ENCODE measurements at regions not wholly inside any gene's neighbourhood (a gene's known extent, or its start where the extent isn't known, plus 50 kb on each side); places are given as distances from the start of the nearest gene placed in this dataset.
"Not testable (repeated sequence)": the region's sequence is repeated elsewhere in the genome, so short reads cannot be mapped to it uniquely, and the experiment has no call there.

DNA sequence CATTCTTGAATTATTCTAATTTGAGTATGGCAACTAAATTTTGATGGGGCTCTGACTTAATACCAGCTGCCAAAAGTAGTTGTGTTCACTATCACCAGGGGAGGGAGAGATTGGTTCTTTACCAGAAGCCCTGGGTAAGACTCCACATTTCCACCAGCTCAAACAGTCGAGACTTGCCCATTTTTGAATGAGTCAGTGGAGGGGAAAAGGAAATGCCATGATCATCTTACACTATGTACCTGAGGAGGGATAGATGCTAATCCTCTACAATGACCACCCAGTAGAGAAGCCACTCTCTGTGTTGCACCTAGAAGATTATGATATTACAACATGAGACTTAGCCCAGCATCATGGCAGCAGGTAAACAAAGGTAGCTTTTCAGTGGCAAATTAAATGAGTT is 77.0 kb upstream of the SGK1 start:
- no peak for DNase-seq (ENCODE audit: low read depth)

DNA sequence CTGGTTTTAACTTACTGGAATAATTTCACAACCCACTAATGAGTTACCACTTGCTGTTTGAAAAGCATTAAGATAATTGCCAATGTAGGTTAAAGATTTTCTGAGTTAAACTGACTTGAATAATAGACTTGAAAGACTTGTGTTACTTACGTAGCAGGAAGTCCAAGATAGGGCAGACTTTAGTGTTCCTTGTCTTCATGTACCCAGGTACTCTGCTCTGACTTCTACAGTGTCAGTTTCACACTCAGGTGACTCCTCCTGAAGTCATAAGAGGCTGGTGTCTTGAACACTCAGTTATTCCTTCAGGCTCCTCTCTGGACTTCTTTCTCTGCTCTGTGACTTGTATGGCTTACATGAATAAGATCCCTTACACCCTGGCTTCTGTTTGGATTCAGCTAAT is 76.3 kb upstream of the SGK1 start:
- DNase-seq (ENCODE audit: low read depth) = no peak

DNA sequence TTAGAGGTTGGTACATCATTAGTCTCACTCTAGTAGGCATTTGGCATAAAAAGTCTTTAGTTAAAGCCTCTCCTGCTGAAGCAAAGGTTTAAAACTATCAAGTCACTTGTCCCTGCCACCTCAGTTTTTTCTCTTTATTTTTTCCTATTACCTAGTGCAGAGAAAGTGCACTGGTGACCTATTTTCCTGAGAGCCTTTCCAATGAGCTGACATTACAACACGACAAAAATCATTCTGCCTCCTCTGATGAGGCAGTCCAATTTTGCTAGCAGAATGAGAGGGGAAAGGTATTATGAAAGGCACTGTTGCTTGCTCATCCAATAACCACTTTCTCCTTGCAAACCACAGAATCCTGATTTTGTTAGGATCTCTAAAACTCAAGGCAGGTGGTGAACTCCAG is 73.3 kb upstream of the SGK1 start:
- DNase-seq (ENCODE audit: low read depth) = no peak

DNA sequence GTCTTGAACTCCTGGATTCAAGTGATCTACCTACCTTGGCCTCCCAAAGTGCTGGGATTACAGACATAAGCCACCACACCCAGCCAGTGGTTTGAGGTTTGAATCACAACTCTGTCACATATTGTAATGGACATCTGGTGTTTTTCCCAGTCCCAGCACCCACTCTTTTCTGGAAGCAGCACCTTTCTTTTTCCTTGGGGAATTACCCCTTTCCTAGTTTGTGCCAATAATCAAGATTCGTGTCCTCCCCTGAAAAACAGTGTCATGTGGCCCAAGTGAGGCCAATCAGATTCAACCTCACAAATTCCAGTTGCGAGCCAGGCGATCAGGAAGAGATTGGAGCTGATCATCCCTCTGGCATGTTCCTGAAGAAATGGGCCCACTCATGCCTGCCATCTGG is 71.7 kb upstream of the SGK1 start:
- no peak for DNase-seq (ENCODE audit: low read depth)

DNA sequence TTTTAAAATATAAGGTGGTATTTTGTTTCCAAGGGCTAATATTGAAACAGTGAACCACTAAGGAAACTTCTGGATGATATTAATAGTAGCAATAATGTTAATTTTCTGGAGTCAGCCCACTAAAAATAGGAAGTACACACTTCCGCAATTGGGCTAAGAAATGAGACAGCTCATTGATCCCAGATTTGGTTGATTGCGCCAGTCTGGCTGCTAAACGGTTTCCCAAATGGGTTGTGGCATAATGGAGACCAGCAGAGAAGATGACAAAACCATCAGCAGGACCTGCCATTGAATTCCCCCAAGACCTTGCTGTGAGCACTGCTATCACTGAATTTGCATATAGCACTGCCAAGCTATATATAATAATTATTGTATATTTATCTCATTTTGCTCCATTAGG is 71.2 kb upstream of the SGK1 start:
- no peak for DNase-seq (ENCODE audit: low read depth)

DNA sequence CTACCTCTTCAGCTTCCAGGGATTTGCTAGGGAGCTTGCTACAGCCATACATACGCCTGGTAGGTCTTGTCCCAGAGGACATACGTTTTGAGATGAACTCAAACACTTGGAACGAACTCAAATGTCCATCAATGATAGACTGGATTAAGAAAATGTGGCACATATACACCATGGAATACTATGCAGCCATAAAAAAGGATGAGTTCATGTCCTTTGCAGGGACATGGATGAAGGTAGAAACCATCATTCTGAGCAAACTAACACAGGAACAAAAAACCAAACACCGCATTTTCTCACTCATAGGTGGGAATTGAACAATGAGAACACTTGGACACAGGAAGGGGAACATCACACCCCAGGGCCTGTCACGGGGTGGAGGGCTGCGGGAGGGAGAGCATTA is 68.6 kb upstream of the SGK1 start:
- not testable (repeated sequence) for DNase-seq (ENCODE audit: low read depth)

DNA sequence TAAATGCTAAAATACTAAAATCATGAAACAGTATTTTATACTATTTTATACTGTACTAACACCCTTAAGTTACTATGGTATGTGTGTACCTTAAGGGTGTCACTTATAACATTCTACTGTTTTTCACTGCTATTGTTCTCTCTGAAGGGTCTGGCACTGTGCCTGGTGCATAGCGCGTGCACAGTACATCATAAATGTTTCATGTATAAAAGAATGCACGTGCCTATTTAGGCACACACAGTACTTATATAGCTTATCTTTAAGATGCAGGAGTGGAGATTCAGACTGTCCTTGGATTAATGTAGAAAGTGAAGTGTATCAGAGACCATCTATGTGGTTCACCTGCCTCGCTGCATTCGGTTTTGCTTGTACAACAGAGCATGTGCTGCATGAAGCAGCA is 64.0 kb upstream of the SGK1 start:
- DNase-seq (ENCODE audit: low read depth) = no peak

DNA sequence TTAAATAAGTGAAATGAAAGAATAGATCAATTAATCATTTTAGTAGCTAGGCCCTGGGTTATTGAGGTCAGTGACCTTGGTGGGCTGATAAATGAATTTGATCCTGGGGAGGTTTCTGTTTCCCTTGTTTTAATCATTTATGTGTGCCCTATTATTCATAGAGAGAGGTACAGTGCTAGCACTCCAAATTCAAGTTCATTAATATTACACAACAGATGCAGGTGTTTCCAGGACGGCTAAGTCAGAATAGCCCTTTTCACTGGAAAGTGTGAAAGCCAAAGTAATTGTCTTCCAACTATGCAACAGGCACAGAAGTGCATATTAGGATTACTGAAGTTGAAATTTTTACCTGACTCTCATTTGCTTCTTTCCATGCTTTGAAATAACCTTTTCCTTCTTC is 61.7 kb upstream of the SGK1 start:
- DNase-seq (ENCODE audit: low read depth) = no peak

DNA sequence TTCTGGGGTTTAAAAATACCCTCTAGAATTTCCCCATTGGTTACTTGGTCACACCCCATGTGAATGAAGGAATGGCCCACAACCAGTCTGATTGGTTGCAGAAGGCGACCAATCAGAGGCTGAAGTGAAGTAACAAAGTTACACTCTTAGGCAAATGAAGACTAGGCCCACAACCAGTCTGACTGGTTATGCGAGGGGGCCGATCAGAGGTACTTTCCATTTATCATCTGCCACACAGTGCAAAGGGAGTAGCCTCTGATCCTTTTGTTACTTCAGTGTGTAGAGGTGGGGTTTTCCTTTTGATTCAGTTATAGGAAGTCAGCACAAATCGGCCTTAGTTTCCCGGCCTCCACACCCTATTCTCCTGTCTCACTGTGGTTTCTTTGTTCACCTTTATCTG is 61.2 kb upstream of the SGK1 start:
- DNase-seq (ENCODE audit: low read depth) = peak; percentile 5

DNA sequence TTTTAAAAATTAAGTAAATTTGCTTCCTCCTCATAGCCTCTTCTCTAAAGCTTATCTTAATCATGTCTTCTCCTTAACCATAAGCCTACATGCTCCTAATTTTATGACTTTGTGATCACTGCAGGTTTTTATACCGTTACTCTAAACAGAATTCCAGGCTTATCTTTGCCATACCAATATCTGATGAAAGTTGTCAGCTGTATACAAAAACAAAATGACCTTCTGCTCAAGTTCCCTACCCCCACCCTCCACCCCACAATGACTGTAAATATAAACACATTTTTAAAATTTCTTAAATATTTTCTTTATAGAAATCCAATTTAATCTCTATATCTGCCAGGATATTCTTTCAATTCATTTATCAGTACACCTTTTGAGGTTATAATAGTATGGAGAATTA is 60.5 kb upstream of the SGK1 start:
- no peak for DNase-seq (ENCODE audit: low read depth)

DNA sequence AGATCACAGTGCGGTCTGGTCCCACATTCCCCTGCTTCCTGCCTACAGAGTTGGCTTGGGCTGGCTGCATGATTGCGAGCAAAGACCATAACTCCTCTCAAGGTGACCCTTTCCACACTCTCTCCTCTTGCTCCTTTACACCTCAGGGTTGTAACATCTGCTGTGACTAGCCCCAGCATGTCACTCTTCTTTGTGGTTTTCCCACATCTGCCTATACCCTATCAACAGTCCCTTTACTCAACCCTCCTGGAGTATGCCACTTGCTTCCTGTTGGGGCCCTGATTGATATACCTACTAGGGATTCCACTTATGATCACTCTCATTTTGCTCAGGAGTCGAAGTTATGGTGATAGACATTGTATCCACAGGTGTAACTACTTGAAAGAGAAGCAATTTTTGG is 58.9 kb upstream of the SGK1 start:
- no peak for DNase-seq (ENCODE audit: low read depth)

DNA sequence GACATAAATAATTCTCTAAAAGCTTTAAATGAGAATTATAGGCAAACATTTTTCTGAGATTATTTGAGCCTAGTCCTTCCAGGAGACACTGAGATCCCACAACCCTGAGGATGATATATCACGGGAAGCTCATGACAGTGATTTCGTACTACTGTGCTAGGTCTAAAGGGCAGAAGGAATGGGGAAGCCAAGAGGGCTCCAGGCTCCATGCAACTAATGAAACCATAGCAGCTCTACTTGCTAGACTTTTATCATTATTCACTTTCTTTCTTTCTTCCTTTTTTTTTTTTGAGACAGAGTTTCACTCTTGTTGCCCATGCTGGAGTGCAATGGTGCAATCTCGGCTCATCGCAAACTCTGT is 57.3 kb upstream of the SGK1 start:
- DNase-seq (ENCODE audit: low read depth) = no peak

DNA sequence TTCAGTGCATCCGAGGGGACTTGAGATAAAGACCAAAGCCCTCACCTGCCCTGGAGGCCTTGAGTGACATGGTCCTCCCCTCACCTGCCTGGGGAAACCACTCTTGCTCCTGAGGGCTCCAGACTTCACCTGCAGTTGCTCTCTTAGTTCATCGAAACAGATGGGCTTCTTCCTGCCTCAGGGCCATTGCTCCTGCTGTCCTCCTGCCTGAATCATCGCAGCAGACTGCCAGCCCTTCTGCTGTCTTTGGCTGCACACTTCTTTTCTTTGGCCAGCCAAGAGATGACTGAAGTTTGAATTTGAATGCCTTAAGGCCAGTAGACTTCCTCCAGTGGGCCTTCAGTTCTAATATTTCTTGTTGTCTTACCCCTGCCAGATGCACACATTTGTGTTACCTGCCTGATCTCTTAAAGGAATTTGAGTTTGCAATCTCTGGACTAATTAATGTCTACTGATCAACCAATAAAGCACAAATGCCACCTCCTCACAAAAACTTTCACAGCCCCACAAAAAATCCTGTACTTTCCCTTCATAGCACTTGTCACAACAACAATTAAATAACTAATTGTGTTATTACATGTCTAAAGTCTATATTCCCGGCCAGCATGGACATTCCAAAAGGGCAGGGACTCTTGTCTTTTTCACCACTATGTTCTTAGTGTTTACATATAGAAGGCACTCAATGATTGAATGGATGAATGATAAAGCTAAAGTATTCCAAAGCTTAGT is 56.7 kb upstream of the SGK1 start:
- DNase-seq (ENCODE audit: low read depth) = no peak

DNA sequence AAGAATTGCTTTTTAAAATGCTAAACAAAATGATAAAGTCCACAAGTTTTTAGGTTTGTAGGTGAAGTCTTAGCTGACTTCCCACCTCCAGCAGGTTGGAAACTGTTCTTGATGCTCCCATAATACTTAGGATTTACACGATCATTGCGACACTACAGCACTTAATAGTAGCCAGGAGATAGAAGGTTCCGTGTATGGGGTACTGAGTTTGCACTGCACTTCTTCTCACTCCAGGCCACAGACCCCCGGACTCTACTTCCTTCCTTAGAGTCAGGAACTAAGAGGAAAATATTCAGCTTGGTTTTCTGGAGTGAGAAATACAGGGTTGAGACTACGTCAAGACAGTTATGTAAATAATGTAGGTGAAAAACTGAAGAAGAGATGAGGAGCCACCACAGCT is 56.1 kb upstream of the SGK1 start:
- no peak for DNase-seq (ENCODE audit: low read depth)

DNA sequence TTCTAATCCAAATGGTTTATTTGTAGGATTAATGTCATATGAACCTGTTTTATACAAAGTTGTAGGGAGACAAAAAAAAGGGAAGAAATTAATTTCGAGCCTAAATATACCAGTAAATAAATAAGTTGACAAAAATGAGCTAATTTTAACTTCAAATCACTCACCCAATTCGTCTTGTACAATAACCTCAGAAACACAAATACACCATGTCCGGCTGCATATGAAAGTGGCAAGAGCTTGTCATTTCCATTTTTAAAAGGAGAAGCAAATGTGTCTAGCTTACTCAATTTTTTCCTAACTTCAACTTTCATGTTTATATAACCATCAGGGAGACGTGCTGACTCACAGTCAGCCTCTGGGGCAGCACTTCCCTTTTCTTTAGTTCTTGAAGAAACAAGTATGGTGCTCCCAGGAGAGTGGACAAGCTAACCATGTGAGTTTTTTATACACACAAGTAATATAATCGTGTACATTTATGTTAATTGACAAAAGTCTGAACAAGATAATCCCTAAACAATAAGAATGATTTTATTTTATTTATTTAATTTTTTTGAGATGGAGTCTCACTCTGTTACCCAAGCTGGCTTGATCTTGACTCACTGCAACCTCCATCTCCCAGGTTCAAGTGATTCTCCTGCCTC is 55.5 kb upstream of the SGK1 start:
- no peak for DNase-seq (ENCODE audit: low read depth)

DNA sequence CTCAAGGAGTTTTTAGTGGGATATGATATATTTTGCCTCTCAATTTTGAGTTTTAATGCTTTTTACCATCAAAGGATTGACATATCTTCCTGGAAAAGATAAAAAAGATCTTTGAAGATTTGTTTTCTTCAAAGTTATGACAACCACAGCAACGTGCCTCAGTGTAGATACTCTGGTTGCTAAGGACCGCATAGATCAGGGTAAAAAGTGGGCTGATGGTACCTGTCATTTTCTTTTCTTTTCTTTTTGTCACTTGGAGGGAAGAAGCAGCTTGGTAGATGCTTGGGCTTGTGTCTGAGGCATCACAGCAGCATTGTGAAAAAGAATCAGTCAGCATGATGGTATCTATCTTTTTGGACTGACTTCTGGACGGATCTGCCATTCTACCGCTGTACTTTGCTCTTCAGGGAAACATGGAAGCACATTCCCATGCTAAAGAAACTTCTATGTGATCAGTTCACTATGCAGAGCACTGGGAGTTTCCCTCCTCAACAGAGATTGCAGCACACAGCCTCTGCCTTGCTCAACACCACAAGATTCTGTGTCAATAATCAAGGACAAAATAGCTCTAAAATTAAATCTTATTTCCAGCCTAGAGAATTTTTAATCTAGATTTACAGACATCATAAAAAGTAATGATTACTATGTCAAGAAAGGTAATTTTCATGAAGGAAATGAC is 54.8 kb upstream of the SGK1 start:
- DNase-seq (ENCODE audit: low read depth) = no peak

DNA sequence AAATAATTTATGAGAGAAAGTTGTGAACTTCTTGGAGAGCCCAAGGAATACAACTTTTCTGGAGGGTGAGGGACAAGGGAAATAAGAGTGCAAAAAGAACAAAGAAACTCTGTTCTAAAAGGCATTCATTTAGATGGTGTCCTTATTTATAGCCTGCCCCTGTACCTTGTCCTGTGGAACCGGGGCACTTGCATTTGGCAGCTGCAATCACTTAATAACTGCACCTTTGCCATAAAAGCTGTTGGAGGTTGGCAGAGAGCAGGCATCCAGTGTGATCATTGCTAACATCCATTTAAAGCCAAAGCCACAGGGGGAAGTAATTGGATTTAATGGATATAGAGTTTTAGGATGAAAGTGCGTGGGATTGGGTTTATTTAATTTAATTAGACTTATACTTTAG is 50.8 kb upstream of the SGK1 start:
- no peak for DNase-seq (ENCODE audit: low read depth)

Data from activated T-helper 9 cell treated with anti-CD3 and anti-CD28 coated beads, Interleukin-2, amount 50 U/mL, for 16 hours (primary cell).